RPMI8226 (cell line): ENCODE measurements at regions not wholly inside any gene's neighbourhood (a gene's known extent, or its start where the extent isn't known, plus 50 kb on each side); places are given as distances from the start of the nearest gene placed in this dataset.

ENCODE experiments used
- DNase-seq: peaks from one replicate; pipeline ENCODE4 v3.0.0-alpha.2; 2015

GRCh38 chr6:91669154-91669870 lies 1082.4 kb upstream of the MAP3K7 start:
- DNase-seq = no peak

DNA sequence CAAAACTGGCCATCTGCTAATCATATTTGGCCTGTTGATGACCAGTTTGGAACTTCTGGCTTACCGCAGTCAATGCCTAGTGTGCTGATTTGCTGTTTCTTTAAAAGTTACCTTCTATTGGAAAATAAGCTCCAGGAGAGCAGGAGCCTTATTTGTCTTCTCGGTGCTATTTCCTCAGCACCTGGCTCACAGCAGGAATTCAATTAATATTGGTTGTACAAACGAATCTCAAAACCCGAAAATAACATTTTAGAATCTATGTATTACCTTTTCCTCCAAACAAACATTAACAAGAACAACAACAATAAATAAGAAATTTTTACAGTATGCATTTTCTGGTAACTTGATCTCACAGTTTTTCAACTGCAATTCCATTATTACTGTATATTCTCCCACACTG lies 1080.7 kb upstream of the MAP3K7 start:
- no peak for DNase-seq

- no peak for DNase-seq
These were observed 1077.6 kb upstream of the MAP3K7 start for GRCh38 chr6:91664327-91664959.

DNA sequence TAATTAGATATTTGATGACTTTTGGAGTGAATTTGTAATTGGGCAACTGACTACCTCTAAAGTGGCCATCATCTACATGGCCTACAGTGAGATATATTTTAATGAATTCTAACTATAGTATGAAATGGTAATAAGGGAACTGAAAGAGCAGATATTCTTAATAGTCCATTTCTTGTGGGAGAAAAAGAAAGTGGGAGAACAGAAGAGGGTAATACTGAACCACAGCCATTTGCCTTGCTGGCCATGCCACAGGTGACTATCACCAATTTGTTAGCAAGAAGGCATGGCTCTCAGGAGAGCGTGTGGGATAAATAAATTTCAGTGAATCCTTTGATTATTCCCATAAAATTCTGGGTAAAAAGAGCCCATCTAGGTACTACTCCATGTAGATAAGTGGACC lies 1074.0 kb upstream of the MAP3K7 start:
- no peak for DNase-seq

DNA sequence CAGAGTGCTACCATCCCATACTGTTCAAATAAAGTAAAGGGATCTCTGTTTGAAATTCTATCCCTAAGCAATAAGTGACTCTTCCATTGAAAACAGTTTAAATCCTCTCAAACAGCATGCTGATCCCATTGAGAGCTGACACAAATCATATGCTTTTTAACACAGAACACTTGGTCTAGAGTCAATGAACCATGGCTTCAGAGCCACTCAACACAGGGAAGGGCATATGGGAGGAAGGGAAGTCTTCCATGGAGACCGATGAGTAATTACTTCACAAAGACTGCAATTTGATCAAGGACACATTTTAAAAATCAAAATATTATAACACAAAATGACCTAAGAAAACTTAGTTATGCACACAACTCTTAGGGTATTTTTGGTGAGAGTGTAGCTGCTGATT lies 1073.0 kb upstream of the MAP3K7 start:
- no peak for DNase-seq

DNA sequence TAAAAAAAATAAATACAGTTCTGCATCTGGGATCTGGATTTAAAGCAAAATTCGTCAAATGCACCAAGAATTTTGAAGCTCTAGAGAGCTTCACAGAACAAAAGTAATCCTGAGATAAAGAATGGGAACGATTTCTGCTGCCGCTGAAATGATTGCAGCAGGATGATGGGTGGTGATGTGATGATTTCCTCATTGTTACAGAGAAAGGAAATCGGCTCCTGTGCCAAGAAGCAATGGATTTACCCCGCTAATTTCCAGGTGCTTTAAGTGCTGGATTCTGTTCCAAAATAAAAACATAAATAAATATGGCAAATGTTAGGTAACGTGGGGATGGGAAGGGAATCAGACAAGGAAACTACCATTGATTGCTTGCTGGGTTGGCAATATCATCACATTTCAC lies 1067.9 kb upstream of the MAP3K7 start:
- no peak for DNase-seq

DNA sequence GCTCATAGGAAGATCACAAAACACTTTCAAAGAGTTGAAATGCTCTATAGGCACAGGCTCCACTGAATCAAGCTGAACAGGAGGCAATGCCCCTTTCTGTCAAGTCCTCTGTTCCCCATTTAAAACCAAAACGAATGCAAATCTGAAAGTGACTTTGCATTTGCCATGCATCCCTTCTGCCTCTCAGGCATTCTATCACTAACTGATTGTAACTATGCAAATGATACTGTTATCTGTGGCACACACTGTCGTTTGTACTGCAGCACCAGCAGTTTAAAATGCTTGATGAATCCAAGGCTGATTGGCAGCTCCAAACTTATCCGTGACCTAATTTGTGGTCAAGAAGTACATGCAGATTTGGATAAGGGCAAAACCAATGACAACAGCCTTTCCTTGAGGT lies 1067.5 kb upstream of the MAP3K7 start:
- no peak for DNase-seq

GRCh38 chr6:91653895-91654294 lies 1067.0 kb upstream of the MAP3K7 start:
- no peak for DNase-seq

DNA sequence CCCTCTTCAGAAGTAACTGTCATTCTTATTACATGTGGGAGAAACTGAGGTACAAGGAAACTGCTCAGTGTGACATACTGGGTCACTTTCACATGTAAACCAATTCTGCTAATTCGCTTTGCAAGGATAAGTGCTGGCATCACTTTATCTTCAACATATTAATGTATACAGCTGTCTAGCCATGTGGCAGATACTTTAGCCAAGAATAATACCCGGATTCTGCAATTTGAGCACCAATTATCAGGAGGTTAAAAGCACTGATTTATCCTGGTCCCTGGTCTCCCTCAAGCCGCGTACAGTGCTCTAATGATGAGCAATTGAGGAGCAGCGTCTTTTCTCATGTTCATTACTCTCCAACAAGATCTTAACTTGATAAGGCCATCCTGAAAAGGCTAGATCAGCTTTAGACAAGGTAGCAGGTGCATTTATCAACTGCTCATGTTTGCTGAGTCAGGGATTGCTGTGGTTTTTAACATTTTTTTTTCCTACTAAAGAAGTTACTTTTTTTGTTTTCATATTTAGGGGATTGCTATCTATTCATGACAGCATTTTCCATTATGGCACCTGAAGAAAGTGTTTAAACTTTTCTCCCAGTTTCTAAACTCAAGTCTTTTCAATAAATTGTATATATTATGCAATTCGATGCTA lies 1066.3 kb upstream of the MAP3K7 start:
- no peak for DNase-seq

DNA sequence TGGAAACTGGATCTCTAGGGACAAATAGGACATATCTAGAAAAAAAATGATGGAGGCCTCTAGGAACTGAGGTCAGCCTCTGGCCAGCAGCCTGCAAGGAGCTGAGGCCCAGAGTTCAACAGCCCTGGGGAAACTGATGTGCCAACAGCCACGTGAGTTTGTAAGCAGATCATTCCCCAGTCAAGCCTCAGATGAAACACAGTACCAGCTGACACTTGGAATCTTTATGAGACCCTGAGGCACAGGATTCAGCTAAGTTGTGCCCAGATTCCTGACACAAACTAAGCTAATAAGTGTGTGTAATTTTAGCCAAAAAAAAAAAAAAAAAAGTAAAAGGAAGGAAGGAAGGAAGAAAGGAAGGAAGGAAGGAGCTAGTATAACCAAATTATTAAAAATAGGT lies 1059.8 kb upstream of the MAP3K7 start:
- DNase-seq = no peak

DNA sequence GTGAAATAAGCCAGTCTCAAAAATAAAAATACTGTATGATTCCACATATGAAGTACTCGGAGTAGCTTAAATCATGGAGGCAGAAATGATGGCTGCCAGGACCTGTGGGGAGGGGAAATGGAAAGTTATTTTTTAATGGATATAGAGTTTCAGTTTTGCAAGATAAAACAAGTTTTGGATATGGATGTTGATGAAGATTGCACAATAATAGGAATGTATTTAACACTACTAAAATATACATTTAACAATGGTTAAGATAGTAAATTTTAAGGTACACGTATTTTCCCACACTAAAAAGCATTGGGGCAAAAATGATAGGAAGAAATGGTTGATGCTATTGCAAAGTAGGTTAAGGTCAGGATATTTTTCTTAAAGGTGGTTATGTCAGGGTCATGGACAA lies 1058.9 kb upstream of the MAP3K7 start:
- no peak for DNase-seq

- no peak for DNase-seq
These were observed 1050.3 kb upstream of the MAP3K7 start for GRCh38 chr6:91637217-91637616.

- no peak for DNase-seq
These were observed 1047.9 kb upstream of the MAP3K7 start for GRCh38 chr6:91634791-91635190.

DNA sequence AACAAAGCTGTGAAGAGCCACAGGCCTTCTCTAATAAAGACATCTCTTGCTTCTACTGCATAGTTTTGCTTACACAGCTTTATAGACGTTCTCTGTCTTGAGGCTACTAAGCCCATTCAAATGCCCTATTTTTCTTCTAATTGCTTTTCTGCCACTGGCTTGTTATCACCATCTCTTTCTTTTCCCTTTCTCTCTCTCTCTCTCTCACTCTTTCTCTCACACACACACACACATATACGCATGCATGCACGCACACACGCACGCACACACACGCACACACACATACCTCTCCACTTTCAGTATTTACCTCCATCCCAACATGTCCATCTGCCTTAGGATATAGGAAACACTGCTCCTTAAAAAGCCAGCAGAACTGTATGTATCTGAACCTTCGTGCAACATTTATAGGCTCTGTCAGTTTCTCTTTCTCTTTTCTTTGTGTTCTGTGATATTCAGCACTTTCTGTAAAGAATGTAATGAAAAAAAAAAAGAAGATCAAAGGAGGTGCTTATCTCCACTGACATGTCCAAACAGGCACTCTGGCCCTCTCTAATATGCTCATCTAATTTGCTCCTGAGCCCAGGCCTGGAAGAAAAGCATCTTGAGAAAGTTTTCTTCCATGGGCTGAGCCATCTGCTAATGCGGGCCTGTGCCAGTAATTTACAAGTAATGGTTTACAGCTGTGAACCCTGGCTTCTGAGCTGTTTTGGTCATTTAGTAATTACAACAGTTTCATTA lies 1046.7 kb upstream of the MAP3K7 start:
- DNase-seq = peak; percentile 3

- DNase-seq = no peak
These were observed 1045.4 kb upstream of the MAP3K7 start for GRCh38 chr6:91632308-91632707.

- DNase-seq = no peak
These were observed 1044.4 kb upstream of the MAP3K7 start for GRCh38 chr6:91631227-91631626.

- DNase-seq = no peak
These were observed 1040.0 kb upstream of the MAP3K7 start for GRCh38 chr6:91626911-91627310.

- DNase-seq = no peak
These were observed 1026.6 kb upstream of the MAP3K7 start for GRCh38 chr6:91613481-91613880.

GRCh38 chr6:91611190-91611589 lies 1024.3 kb upstream of the MAP3K7 start:
- no peak for DNase-seq

- DNase-seq = no peak
These were observed 1021.6 kb upstream of the MAP3K7 start for GRCh38 chr6:91608428-91608827.

GRCh38 chr6:91606148-91606901 lies 1019.5 kb upstream of the MAP3K7 start:
- no peak for DNase-seq

DNA sequence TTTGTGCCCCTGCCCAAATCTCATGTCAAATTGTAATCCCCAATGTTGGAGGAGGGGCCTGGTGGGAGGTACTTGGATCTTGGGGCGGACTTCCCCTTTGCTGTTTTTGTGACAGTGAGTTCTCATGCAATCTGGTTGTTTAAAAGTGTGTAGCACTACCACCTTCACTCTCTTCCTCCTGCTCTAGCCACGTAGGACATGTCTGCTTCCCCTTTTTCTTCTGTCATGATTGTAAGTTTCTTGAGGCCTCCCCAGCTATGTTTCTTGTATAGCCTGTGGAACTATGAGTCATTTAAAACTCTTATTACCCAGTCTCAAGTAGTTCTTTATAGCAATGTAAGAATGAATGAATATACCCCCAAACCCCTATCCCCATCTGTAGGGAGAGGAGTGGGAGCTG lies 1013.7 kb upstream of the MAP3K7 start:
- no peak for DNase-seq

DNA sequence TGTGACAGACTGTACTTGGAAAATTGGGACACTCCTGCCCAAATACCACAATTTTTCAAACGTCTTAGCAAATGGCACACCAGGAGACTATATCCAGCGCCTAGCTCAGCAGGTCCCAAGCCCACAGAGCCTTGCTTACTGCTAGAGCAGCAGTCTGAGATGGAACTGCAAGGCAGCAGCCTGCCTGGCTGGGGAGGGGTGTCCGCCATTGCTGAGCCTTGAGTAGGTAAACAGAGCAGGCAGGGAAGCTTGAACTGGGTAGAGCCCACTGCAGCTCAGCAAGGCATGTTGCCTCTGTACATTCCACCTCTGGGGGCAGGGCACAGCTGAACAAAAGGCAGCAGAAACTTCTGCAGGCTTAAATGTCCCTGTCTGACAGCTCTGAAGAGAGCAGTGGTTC lies 1003.3 kb upstream of the MAP3K7 start:
- DNase-seq = no peak
